GM18951 (cell line): ENCODE measurements at regions not wholly inside any gene's neighbourhood (a gene's known extent, or its start where the extent isn't known, plus 50 kb on each side); places are given as distances from the start of the nearest gene placed in this dataset.

Source experiments
- POLR2A ChIP-seq: IDR thresholded peaks from 4 replicates; pipeline ENCODE4 v1.6.1; 2011; ENCODE audit warnings: mild to moderate bottlenecking; ENCODE audit not compliant: insufficient read length, insufficient read depth; ENCODE audit errors: extremely low read depth
- in situ Hi-C: fragments of 300-500 bp; cut with MboI; formaldehyde crosslinking; loops from one replicate; pipeline ENCODE4 v1.12.0; 2022; ENCODE audit warnings: low sequenced_read_pairs, mixed read lengths, inconsistent platforms; ENCODE audit not compliant: unreplicated experiment

GRCh38 chrX:14209034-14209433, 179.3 kb upstream of the GEMIN8 start:
- in situ Hi-C loops, result no loop called here
- TF ChIP-seq POLR2A, result no peak

GRCh38 chrX:14194711-14195110, 165.0 kb upstream of the GEMIN8 start:
- TF ChIP-seq POLR2A, result no peak
- in situ Hi-C loops, result no loop called here

- no peak for TF ChIP-seq POLR2A
- in situ Hi-C loops, result no loop called here
Observed at GRCh38 chrX:14193547-14193946, 163.9 kb upstream of the GEMIN8 start.

- no peak for TF ChIP-seq POLR2A
- in situ Hi-C loops, result no loop called here
Observed at GRCh38 chrX:14173873-14174272, 144.2 kb upstream of the GEMIN8 start.

- in situ Hi-C loops, result no loop called here
- no peak for TF ChIP-seq POLR2A
Observed at GRCh38 chrX:14164828-14165227, 135.1 kb upstream of the GEMIN8 start.

GRCh38 chrX:14125462-14125861, 95.8 kb upstream of the GEMIN8 start:
- TF ChIP-seq POLR2A, result no peak
- in situ Hi-C loops, result no loop called here

- TF ChIP-seq POLR2A, result no peak
- in situ Hi-C loops, result no loop called here
Observed at GRCh38 chrX:14124562-14124961, 94.9 kb upstream of the GEMIN8 start.

GRCh38 chrX:14095702-14096101, 66.0 kb upstream of the GEMIN8 start:
- no peak for TF ChIP-seq POLR2A
- in situ Hi-C loops, result loop anchor here (25.0 kb wide), 1 partner anchor 417 kb away; no protein-coding TSS in a partner anchor

- TF ChIP-seq POLR2A, result no peak
- in situ Hi-C loops, result loop anchor here (25.0 kb wide), 1 partner anchor 418 kb away; no protein-coding TSS in a partner anchor
Observed at GRCh38 chrX:14094191-14094590, 64.5 kb upstream of the GEMIN8 start.

- in situ Hi-C loops, result loop anchor here (25.0 kb wide), 1 partner anchor 428 kb away; no protein-coding TSS in a partner anchor
- no peak for TF ChIP-seq POLR2A
Observed at GRCh38 chrX:14084466-14084865, 54.8 kb upstream of the GEMIN8 start.

GRCh38 chrX:14083783-14084182, 54.1 kb upstream of the GEMIN8 start:
- in situ Hi-C loops, result loop anchor here (25.0 kb wide), 1 partner anchor 429 kb away; no protein-coding TSS in a partner anchor

GRCh38 chrX:14079891-14080430, 50.3 kb upstream of the GEMIN8 start:
- in situ Hi-C loops, result loop anchor here (25.0 kb wide), 1 partner anchor 432 kb away; no protein-coding TSS in a partner anchor
- no peak for TF ChIP-seq POLR2A

More at GRCh38 chrX:14083783-14084182, 54.1 kb upstream of the GEMIN8 start:
- no peak for TF ChIP-seq POLR2A
